IMR-90 (cell line): ENCODE measurements at regions not wholly inside any gene's neighbourhood (a gene's known extent, or its start where the extent isn't known, plus 50 kb on each side); places are given as distances from the start of the nearest gene placed in this dataset.

Source experiments
- ATAC-seq: fragments of 200-7000 bp; cut with Tn5 transposase; 2 replicates; pipeline ENCODE4 v1.9.1; 2020; ENCODE audit warnings: low read depth, mild to moderate bottlenecking, moderate library complexity
- BruUV-seq: library from RNA; stranded (reverse); fragments of 400-500 nt; replicated peaks from 2 replicates; lab custom pipeline; 2021; lab: Mats Ljungman, UMichigan
- CTCF ChIA-PET: fragments of 300-600 bp; formaldehyde crosslinking; extraction: SDS; loops from one replicate; lab custom pipeline; 2021; ENCODE audit warnings: antibody characterized with exemption; lab: Yijun Ruan, JAX
- POLR2A ChIA-PET: fragments of 300-600 bp; sonication (Branson Sonifier 250); formaldehyde crosslinking; loops from one replicate; lab custom pipeline; 2022; ENCODE audit warnings: antibody characterized with exemption; ENCODE audit not compliant: unreplicated experiment; lab: Charles Lee
- DNase-seq: peaks from one replicate; pipeline ENCODE4 v3.0.0; 2013
- H2AFZ ChIP-seq: replicated peaks from 2 replicates; pipeline ENCODE3; 2013; ENCODE audit warnings: low read length, mild to moderate bottlenecking; ENCODE audit not compliant: poor library complexity
- H2AK5ac ChIP-seq: 2 replicates; pipeline ENCODE4 v1.6.1; 2013; ENCODE audit warnings: low read depth, low read length, inconsistent platforms
- H2AK9ac ChIP-seq: replicated peaks from 2 replicates; pipeline ENCODE3; 2013; ENCODE audit warnings: mild to moderate bottlenecking, low read depth, low read length, moderate library complexity; ENCODE audit not compliant: poor library complexity
- H2BK120ac ChIP-seq: 2 replicates; pipeline ENCODE4 v1.6.1; 2013; ENCODE audit warnings: low read depth, low read length, inconsistent platforms
- H2BK15ac ChIP-seq: 3 replicates; pipeline ENCODE4 v1.6.1; 2013; ENCODE audit warnings: low read depth, low read length, inconsistent platforms
- H2BK20ac ChIP-seq: 2 replicates; pipeline ENCODE4 v1.6.1; 2013; ENCODE audit warnings: low read depth, mild to moderate bottlenecking, inconsistent platforms, low read length, moderate library complexity
- H2BK5ac ChIP-seq: 2 replicates; pipeline ENCODE4 v1.6.1; 2013; ENCODE audit warnings: mild to moderate bottlenecking, low read depth, low read length, inconsistent platforms; ENCODE audit not compliant: poor library complexity, severe bottlenecking
- H3K14ac ChIP-seq: replicated peaks from 2 replicates; pipeline ENCODE4 v1.6.1; 2013; ENCODE audit warnings: low read depth, low read length, inconsistent platforms
- H3K18ac ChIP-seq: 2 replicates; pipeline ENCODE4 v1.6.1; 2013; ENCODE audit warnings: low read depth, low read length, control low read depth
- H3K23ac ChIP-seq: 2 replicates; pipeline ENCODE4 v1.6.1; 2013; ENCODE audit warnings: low read depth, low read length, inconsistent platforms
- H3K27ac ChIP-seq: 2 replicates; pipeline ENCODE4 v1.5.1; 2013; ENCODE audit warnings: mild to moderate bottlenecking, control low read depth, low read length; ENCODE audit not compliant: insufficient read depth
- H3K27me3 ChIP-seq: 2 replicates; pipeline ENCODE4 v1.6.1; 2013; ENCODE audit warnings: low read length; ENCODE audit not compliant: control insufficient read depth, insufficient read depth
- H3K36me3 ChIP-seq: 2 replicates; pipeline ENCODE4 v1.6.1; 2013; ENCODE audit warnings: low read length, mixed read lengths; ENCODE audit not compliant: control insufficient read depth, insufficient read depth
- H3K4ac ChIP-seq: 2 replicates; pipeline ENCODE4 v1.6.1; 2013; ENCODE audit warnings: low read depth, low read length, inconsistent platforms
- H3K4me1 ChIP-seq: 2 replicates; pipeline ENCODE4 v1.6.1; 2013; ENCODE audit warnings: low read length, mixed read lengths; ENCODE audit not compliant: control insufficient read depth, insufficient read depth
- H3K4me2 ChIP-seq: 2 replicates; pipeline ENCODE4 v1.6.1; 2013; ENCODE audit warnings: low read depth, mild to moderate bottlenecking, control low read depth, low read length, moderate library complexity
- H3K4me3 ChIP-seq: 2 replicates; pipeline ENCODE4 v1.5.1; 2013; ENCODE audit warnings: low read depth, mild to moderate bottlenecking, control low read depth, low read length, moderate library complexity; ENCODE audit not compliant: insufficient read depth
- H3K56ac ChIP-seq: 2 replicates; pipeline ENCODE4 v1.6.1; 2013; ENCODE audit warnings: low read length, inconsistent platforms; ENCODE audit not compliant: insufficient read depth; ENCODE audit errors: extremely low read depth
- H3K79me1 ChIP-seq, 2 experiments: 2 replicates each; pipeline ENCODE4 v1.6.1; 2013; ENCODE audit warnings: low read length in 2 of 2, inconsistent platforms in 1 of 2, low read depth in 1 of 2
- H3K9ac ChIP-seq: 2 replicates; pipeline ENCODE4 v1.6.1; 2013; ENCODE audit warnings: low read depth, low read length, control low read depth
- H3K9me1 ChIP-seq: 2 replicates; pipeline ENCODE4 v1.6.1; 2013; ENCODE audit warnings: low read length, inconsistent platforms; ENCODE audit not compliant: insufficient read depth
- H3K9me3 ChIP-seq: 2 replicates; pipeline ENCODE4 v1.6.1; 2013; ENCODE audit warnings: low read length; ENCODE audit not compliant: control insufficient read depth, insufficient read depth
- H4K20me1 ChIP-seq: 2 replicates; pipeline ENCODE4 v1.6.1; 2013; ENCODE audit warnings: low read length, inconsistent platforms; ENCODE audit not compliant: insufficient read depth
- H4K5ac ChIP-seq: 2 replicates; pipeline ENCODE4 v1.6.1; 2013; ENCODE audit warnings: mild to moderate bottlenecking, low read depth, low read length, control low read depth
- H4K8ac ChIP-seq, 2 experiments: 2 replicates each; pipeline ENCODE4 v1.6.1; 2013; ENCODE audit warnings: low read depth in 2 of 2, low read length in 2 of 2, control low read depth in 1 of 2, inconsistent platforms in 1 of 2
- H4K91ac ChIP-seq: 2 replicates; pipeline ENCODE4 v1.6.1; 2013; ENCODE audit warnings: low read depth, low read length, inconsistent platforms; ENCODE audit not compliant: insufficient read depth
- BHLHE40 ChIP-seq: fragments of 150-350 bp; IDR thresholded peaks from 2 replicates; pipeline ENCODE4 v1.6.1; 2016; ENCODE audit warnings: mild to moderate bottlenecking, low read depth, low read length
- CHD1 ChIP-seq: IDR thresholded peaks from 2 replicates; pipeline ENCODE4 v1.6.1; 2012; ENCODE audit warnings: low read depth, low read length, improper control_type of control experiment
- CTCF ChIP-seq: conservative IDR thresholded peaks from 2 replicates; pipeline ENCODE4 v1.5.1; 2012; ENCODE audit warnings: mild to moderate bottlenecking, low read depth, low read length, improper control_type of control experiment
- ELK1 ChIP-seq: fragments of 150-350 bp; IDR thresholded peaks from 2 replicates; pipeline ENCODE4 v1.6.1; 2016; ENCODE audit warnings: low read depth, mild to moderate bottlenecking, low read length, moderate library complexity, borderline replicate concordance
- FOS ChIP-seq: fragments of 150-350 bp; IDR thresholded peaks from 2 replicates; pipeline ENCODE4 v1.6.1; 2016; ENCODE audit warnings: low read depth, low read length
- MAZ ChIP-seq: IDR thresholded peaks from 2 replicates; pipeline ENCODE4 v1.6.1; 2012; ENCODE audit warnings: low read depth, mild to moderate bottlenecking, low read length, improper control_type of control experiment, moderate library complexity, borderline replicate concordance
- NFE2L2 ChIP-seq: fragments of 150-350 bp; IDR thresholded peaks from 2 replicates; pipeline ENCODE4 v1.6.1; 2016; ENCODE audit warnings: low read depth, mild to moderate bottlenecking, low read length
- RCOR1 ChIP-seq: IDR thresholded peaks from 2 replicates; pipeline ENCODE4 v1.6.1; 2012; ENCODE audit warnings: mild to moderate bottlenecking, low read length, improper control_type of control experiment; ENCODE audit not compliant: insufficient replicate concordance
- RFX5 ChIP-seq: IDR thresholded peaks from 2 replicates; pipeline ENCODE4 v1.8.0; 2012; ENCODE audit warnings: low read depth, mild to moderate bottlenecking, low read length, moderate library complexity
- WGBS, 2 experiments: methylation state at CpG; one replicate each; pipeline versions ENCODE4 v1.1.5 to v1.1.7; 2013; ENCODE audit warnings: missing lambda C conversion rate in 2 of 2; ENCODE audit not compliant: insufficient read length in 1 of 2; ENCODE audit errors: extremely low coverage in 2 of 2; 5-methylcytosine and 5-hydroxymethylcytosine counted together
- dilution Hi-C: fragments of 300-500 bp; cut with HindIII; formaldehyde crosslinking; loops from one replicate; pipeline ENCODE4 v1.14.3; 2018; ENCODE audit warnings: low sequenced_read_pairs; ENCODE audit not compliant: unreplicated experiment
- in situ Hi-C: fragments of 300-500 bp; cut with MboI; formaldehyde crosslinking; loops from 3 replicates; pipeline ENCODE4 v1.14.3; 2019; ENCODE audit warnings: low sequenced_read_pairs, inconsistent platforms, mixed read lengths
- intact Hi-C: fragments of 100-400 bp; cut with micrococcal nuclease; formaldehyde crosslinking; loops from 2 replicates; pipeline ENCODE4 v1.10.0; 2022
- TF ChIP-seq, protein P1 (sequence below): fragments of 150-350 bp; IDR thresholded peaks from 2 replicates; pipeline ENCODE4 v1.6.1; 2017; ENCODE audit warnings: mild to moderate bottlenecking, antibody characterized with exemption, low read length, low read depth

DNA sequence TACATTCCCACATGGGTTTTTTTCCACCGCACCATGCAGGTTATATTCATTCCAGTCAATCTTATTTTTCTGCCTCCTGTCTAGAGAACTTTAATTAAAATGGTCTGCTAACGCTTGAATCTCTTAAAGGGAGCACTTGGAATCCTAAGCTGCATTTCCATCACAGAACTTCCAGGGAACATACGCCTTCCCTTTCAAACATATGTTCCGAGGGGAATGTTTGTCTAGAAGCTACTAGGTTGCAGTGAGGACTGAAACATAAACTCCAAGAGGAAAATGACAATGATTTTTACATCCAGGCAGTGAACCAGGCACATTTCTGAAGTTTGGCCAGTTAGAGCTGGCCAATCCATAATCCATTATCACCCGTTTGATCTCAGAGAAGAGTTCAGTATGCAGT lies 375.5 kb upstream of the NRP1 start:
- POLR2A ChIA-PET, result no interaction called here
- no peak overlapping the region for H3K9ac ChIP-seq
- in situ Hi-C loops (no loop called here), dilution Hi-C loops (no loop called here), intact Hi-C loops (no loop called here)
- no peaks in the 10 kb centered on the region; the same call in 1 of the 2 replicates for H3K4me1 ChIP-seq
- no peak overlapping the region for H3K14ac ChIP-seq
- no peak overlapping the region for H3K4me3 ChIP-seq
- no TSS peak for BruUV-seq
- TF ChIP-seq RCOR1, result no peak
- TF ChIP-seq NFE2L2, result no peak
- no peak for TF ChIP-seq MAZ
- no peak for TF ChIP-seq FOS
- no peak for TF ChIP-seq BHLHE40
- TF ChIP-seq, protein P1, sequence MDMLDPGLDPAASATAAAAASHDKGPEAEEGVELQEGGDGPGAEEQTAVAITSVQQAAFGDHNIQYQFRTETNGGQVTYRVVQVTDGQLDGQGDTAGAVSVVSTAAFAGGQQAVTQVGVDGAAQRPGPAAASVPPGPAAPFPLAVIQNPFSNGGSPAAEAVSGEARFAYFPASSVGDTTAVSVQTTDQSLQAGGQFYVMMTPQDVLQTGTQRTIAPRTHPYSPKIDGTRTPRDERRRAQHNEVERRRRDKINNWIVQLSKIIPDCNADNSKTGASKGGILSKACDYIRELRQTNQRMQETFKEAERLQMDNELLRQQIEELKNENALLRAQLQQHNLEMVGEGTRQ, result no peak
- TF ChIP-seq CHD1, result no peak
- TF ChIP-seq RFX5, result no peak
- TF ChIP-seq CTCF, result no peak
- no peak for TF ChIP-seq ELK1
- H3K36me3 ChIP-seq, result no peaks in the 10 kb centered on the region
- H3K9me1 ChIP-seq, result no peaks in the 10 kb centered on the region; the same call in 1 of the 2 replicates
- H2AK5ac ChIP-seq, result no peak overlapping the region
- no peak overlapping the region for H2BK120ac ChIP-seq
- H2BK15ac ChIP-seq, result no peak overlapping the region
- H2AK9ac ChIP-seq, result no peak overlapping the region
- ATAC-seq (no peak), DNase-seq (no peak)
- no peak overlapping the region for H3K27ac ChIP-seq
- H3K18ac ChIP-seq, result no peak overlapping the region
- no peak overlapping the region for H3K23ac ChIP-seq
- CTCF ChIA-PET, result no interaction called here
- H4K5ac ChIP-seq, result no peak overlapping the region
- no peak overlapping the region for H4K91ac ChIP-seq
- H3K27me3 ChIP-seq, result peaks cover 7% of the 10 kb centered on the region; the same call in 1 of the 2 replicates
- H2BK20ac ChIP-seq, result no peak overlapping the region
- no peaks in the 10 kb centered on the region for H4K20me1 ChIP-seq
- no peak overlapping the region for H2BK5ac ChIP-seq
- no peak overlapping the region for H4K8ac ChIP-seq
- H2AFZ ChIP-seq, result no peak overlapping the region
- H3K79me1 ChIP-seq, result no peaks in the 10 kb centered on the region
- H3K9me3 ChIP-seq, result no peaks in the 10 kb centered on the region
- H3K56ac ChIP-seq, result no peak overlapping the region
- no peak overlapping the region for H3K4ac ChIP-seq
- no peak overlapping the region for H3K4me2 ChIP-seq
- WGBS, 2 experiments, result no CpG with 5 or more reads among the region's 5 CpGs
